HCEC 1CT (cell line): ENCODE measurements at regions not wholly inside any gene's neighbourhood (a gene's known extent, or its start where the extent isn't known, plus 50 kb on each side); places are given as distances from the start of the nearest gene placed in this dataset.
"Not testable (repeated sequence)": the region's sequence is repeated elsewhere in the genome, so short reads cannot be mapped to it uniquely, and the experiment has no call there.

ENCODE experiments used
- DNase-seq: peaks from one replicate; pipeline ENCODE4 v3.0.0-alpha.2; 2017

DNA sequence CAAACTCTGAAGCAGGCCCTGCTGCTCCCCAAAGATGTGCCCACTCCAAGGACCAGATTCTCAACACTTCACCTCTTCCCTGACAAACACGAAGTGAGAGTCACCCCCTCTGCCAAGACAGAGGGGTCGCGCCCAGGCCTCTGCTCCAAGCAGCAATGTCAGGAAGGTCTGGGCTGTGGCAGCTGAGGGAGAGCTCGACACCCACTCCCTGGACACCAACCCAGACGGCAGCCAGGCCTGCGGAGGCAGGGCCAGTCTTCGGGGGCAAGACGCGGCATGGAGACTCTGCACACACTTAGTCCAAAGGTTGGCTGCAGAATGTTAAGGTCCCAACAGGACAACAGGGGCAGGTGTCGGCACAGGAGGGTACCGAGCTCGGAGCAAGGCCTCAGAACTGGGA, 144.2 kb downstream of the DLL1 start:
- DNase-seq = no peak

DNA sequence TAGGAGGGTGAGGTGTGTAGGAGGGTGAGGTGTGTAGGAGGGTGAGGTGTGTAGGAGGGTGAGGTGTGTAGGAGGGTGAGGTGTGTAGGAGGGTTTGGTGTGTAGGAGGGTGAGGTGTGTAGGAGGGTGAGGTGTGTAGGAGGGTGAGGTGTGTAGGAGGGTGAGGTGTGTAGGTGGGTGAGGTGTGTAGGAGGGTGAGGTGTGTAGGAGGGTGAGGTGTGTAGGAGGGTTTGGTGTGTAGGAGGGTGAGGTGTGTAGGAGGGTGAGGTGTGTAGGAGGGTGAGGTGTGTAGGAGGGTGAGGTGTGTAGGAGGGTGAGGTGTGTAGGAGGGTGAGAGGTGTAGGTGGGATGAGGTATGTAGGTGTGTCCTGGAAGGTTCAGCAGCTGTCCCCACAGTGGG, 144.7 kb downstream of the DLL1 start:
- DNase-seq = not testable (repeated sequence)

DNA sequence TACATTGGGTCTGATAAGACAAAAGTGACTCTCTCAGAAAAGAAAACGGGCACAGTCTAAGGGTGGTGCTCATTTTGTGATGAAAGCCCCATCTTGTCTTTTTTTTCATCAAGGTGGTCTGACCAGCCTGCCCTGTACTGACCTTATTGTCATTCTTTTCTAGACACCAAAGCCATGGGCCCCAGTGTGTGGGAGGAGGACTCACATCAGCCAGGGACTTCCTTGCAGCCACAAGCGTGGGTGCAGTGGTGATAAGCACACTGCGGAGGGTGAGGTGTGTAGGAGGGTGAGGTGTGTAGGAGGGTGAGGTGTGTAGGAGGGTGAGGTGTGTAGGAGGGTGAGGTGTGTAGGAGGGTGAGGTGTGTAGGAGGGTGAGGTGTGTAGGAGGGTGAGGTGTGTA, 145.2 kb downstream of the DLL1 start:
- DNase-seq = not testable (repeated sequence)

DNA sequence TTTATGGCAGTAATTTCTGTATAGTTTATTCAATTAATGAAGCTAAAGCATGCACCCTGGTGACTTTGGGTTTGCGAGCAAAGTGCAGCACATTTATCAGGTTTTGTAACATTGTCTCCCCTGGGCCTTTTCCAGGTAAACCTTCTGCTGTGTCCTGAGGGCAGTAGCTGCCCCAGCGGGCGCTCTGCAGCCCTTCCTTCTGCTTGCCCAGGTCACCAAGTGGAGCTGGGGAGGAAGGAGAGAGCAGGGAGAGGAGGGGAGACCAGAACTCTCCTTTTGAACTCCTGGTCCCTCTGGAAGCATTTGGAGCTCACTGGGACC, 145.6 kb downstream of the DLL1 start:
- no peak for DNase-seq

DNA sequence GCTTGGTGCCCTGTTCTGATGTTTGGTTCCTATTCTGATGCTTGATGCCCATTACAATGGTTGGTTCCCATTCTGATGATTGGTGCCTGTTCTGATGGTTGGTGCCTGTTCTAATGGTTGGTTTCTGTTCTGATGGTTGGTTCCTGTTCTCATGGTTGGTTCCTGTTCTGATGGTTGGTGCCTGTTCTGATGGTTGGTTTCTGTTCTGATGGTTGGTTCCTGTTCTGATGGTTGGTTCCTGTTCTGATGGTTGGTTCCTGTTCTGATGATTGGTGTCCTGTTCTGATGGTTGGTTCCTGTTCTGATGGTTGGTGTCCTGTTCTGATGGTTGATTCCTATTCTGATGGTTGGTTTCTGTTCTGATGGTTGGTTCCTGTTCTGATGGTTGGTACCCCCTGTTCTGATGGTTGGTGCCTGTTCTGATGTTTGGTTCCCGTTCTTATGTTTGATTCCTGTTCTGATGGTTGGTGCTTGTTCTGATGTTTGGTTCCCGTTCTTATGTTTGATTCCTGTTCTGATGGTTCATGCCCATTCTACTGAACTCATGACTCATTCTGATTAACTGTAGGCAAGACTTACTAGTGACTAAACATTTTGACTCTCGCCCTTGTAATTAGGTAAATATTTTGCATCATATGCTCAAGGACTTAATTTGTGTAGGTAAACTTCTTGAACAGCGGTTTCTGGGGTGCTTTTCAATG, 146.2 kb downstream of the DLL1 start:
- DNase-seq = no peak

DNA sequence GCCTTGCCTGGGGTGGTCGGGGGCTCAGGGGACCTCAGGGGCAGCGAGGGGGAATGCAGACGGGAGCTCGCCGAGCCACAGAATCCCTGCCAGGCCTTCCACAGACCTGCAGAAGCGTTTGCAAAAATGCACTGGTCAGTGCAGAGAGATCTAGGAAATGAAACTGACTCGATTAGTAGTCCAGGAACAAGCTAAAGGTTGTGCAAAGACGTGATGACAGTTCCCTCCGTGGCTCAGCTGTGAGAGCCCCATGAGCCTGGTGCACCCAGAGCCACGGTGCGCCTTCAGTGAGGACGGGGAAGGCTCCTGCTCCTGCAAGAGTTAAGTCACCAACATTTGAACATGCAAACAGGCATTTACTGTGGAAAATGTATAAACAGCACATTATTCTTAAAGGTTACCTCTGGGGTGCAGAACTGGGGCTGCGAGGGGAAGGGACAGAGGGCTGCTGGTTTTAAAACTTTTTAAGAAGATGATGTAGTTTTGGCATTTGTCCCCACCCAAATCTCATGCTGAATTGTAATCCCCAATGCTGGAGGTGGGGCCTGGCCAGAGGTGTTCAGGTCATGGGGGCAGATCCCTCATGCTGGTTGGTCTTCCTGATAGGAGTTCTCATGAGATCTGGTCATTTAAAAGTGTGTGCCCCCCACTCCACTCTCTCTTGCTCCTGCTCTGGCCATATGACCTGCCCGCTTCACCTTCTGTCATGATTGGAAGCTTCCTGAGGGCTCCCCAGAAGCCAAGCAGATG, 147.3 kb downstream of the DLL1 start:
- no peak for DNase-seq

DNA sequence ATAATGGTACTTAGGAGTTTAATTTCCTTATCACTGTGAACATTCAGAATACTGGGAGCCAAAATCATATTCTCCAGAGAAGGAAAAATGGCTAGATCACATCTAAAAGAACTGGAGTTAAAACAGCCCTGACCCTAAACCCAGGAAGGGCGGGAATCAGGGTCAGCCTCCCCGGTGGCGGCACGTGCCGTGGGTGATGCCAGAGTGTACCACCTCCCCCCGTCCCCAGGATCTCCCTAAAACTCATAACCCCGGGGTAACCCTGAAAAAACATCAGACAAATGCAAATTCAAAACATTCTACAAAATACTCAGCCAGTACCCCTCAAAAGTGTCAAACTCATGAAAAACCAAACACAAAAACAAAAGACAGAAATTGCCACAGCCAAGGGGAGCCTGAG, 148.3 kb downstream of the DLL1 start:
- DNase-seq = no peak

DNA sequence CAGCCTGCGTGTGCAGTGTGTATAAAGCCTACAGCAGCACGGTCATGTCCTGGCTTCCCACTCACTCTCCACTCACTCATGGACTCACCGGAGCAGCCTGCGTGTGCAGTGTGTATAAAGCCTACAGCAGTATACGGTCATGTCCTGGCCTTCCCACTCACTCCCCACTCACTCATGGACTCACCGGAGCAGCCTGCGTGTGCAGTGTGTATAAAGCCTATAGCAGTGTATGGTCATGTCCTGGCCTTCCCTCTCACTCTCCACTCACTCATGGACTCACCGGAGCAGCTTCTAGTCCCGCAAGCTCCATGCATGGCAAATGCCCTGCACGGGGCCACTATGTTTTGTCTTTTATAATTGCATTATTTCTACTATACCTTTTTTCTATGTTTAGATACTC, 149.8 kb downstream of the DLL1 start:
- not testable (repeated sequence) for DNase-seq

DNA sequence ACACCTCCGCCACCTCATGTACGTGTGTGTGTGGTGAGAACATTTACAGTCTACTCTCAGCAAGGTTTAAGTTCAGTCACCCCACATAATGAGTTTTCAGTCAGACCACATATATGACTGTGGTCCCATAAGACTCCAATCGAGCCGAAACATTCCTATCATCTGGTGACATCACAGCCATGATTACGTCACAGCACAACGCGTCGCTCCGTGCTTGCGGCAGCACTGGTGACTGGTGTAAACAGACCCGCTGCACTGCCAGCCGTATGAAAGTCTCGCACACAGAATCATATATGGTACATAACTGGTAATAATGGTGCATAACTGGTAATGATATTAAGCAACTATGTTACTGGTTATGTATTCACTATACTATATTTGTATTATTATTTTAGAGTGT, 150.7 kb downstream of the DLL1 start:
- DNase-seq = no peak

DNA sequence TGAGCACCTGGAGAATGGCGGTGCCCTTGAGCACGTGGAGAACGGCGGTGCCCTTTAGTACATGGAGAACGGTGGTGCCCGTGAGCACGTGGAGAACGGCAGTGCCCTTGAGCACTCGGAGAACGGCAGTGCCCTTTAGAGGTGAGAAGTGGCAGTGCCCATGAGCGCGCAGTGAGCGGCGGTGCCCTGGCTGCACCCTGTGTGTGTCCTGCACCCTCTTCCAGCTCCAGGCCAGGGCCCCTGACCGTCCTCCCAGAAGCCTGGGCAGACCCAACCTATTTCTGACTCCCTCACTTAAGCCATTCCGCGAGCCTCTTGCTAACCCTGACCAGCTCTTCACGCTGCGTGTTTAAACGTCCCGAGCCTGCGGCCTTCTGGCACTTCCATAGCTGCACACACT, 151.3 kb downstream of the DLL1 start:
- DNase-seq = no peak

DNA sequence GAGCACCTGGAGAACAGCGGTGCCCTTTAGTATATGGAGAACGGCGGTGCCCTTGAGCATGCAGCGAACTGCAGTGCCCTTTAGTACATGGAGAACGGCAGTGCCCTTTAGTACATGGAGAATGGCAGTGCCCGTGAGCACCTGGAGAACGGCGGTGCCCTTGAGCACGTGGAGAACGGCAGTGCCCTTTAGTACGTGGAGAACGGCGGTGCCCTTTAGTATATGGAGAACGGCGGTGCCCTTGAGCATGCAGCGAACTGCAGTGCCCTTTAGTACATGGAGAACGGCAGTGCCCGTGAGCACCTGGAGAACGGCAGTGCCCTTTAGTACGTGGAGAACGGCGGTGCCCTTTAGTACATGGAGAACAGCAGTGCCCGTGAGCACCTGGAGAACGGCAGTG, 151.8 kb downstream of the DLL1 start:
- DNase-seq = not testable (repeated sequence)

DNA sequence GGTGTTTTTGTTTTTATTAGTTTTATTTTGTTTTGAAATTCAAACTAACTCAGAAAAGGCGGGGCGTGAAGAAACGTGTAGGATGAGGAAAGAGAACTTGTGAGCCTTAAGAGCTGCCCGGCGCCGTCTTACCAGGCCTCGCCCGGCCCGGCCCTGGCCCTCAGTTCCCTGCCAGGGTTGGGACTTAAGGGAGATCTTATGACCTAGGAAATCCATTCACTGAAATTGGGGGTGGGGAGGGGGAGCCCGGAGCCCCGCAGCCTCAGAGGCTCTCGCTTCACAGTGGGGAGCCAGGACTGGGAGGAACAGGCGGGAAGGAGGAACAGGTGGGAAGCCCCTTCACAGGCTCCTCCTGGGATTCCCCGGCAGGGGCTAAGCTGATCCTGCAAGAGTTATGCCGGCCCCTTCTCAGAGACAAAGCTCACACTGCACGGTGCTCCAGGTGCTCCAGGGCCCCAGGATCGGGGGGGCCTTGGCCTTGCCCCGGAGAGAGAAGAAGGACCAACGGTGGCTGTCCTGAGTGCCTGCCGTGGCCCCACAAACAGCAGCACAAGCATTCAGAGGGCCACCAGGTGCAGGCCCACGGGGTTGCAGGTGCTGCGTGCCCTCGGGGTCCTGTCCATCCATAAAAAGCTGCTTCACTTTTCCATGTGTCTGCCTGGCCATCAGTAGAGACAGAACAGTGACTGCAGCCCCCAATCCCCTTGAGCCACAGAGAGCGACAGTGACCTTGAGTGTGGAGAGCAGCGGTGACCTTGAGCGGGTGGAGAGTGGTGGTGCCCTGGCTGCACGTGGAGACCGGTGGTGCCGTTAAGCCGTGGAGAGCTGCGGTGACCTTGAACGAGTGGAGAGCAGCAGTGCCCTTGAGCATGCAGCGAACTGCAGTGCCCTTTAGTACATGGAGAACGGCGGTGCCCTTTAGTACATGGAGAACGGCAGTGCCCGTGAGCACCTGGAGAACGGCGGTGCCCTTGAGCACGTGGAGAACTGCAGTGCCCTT, 152.7 kb downstream of the DLL1 start:
- no peak for DNase-seq

DNA sequence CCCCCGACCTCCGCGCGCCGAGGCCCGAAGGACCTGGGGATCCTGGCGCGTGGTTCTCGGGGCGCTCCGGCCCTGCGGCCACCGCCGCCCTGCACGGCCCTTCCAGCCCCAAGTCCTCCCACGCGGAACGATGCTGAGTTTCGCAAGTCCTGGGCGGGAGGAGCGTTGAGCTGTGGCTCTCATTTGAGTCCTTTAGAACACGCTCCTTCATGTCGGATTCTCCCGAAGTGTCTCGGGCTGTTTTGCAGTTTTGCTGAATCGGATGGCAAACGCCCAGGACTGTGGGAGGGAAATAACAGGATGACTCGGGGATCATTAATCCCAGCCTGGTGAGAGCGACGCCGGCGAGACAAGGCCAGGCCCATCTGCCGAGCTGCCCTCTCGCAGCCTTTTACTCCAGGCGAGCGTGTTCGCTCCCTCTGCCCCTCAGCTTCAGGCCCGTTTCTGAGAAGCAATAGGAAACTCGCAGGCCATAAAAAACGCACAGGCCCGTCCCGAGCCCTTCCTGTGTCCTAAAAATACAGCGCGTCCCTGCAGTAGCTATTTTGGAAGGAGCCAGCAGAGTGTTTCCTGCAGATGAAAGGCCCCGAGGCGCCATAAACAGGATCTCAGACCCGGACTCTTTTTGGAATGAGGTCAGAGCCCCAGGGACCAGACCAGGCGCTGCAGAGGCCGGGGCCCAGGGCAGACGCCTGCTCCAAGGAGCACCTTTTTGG, 153.5 kb downstream of the DLL1 start:
- no peak for DNase-seq

DNA sequence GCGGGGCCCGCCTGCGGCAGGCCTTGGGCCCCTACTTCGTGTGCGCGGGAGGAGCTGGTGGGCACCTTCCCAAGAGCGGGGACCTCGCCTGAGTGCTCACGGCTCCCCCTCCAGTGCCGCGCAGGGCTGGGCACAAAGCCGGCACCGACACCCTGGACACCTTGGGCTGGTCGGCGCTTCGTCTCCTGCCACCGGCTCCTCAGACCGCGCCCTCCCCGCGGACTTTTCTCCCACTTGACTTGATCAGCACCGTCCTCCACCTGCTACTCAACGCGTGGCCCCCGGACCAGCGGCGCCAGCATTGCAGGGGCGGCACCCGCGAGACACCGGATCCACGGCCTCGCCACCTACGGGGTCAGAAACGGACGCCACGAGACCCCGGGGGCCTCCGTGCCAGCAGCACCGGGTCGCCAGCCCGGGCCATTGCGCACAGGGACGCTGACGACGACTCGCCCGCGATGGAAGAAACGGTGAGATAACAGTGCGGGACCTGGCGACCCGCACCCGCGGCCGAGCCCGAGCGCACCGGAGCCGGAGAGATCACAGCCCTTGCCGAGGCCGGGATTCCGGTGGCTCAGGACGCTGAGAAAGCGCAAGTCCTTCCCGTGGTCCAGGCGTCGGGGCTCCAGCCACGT, 154.2 kb downstream of the DLL1 start:
- DNase-seq = no peak

DNA sequence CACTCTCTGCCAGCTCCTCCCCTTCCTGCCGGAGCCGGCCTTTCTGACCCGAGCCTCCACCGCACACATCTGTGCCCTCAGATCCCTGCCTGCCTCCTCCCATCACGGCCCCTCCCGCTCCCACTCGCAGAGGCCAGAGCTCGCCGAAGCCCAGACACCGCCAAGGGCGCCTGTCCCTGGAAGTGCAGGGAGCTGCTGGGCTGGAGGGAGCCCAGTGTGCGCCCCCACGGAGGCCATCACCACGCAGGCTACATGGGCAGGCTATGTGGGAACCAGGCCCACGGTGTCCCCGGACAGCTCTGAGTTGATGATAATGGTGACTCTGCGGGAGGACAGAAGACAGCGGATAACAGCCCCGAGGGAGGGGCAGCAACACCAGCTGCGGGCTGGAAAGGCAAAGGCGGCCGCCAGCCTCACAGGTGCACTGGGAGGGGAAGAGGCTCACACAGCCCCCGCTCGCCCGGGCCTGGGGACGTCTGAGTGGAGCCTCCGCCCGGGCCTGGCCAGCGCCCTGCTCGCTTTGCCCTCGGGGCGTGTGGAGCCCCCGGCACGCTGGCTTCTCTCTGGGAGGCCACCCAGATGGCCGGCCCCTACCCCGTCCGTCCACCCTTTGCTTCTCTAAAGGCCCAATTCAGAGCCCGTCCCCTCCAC, 154.9 kb downstream of the DLL1 start:
- no peak for DNase-seq

DNA sequence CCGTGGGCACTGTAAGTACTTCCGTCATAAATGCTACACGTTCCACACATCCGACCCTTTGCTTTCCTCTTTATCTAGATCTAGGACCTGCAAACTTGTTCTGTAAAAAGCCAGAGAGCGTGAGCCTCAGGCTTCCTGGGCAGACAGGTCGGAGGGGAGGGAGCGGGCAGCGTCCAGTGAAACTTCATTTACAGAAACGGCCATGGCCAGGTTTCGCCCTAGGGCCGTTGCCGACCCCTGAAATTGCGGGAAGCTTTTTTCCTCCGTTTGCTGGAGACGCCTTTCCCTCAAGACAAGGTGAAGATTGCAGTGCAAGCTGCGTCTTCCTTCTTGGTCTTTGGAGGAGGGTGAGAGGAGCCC, 155.4 kb downstream of the DLL1 start:
- no peak for DNase-seq

DNA sequence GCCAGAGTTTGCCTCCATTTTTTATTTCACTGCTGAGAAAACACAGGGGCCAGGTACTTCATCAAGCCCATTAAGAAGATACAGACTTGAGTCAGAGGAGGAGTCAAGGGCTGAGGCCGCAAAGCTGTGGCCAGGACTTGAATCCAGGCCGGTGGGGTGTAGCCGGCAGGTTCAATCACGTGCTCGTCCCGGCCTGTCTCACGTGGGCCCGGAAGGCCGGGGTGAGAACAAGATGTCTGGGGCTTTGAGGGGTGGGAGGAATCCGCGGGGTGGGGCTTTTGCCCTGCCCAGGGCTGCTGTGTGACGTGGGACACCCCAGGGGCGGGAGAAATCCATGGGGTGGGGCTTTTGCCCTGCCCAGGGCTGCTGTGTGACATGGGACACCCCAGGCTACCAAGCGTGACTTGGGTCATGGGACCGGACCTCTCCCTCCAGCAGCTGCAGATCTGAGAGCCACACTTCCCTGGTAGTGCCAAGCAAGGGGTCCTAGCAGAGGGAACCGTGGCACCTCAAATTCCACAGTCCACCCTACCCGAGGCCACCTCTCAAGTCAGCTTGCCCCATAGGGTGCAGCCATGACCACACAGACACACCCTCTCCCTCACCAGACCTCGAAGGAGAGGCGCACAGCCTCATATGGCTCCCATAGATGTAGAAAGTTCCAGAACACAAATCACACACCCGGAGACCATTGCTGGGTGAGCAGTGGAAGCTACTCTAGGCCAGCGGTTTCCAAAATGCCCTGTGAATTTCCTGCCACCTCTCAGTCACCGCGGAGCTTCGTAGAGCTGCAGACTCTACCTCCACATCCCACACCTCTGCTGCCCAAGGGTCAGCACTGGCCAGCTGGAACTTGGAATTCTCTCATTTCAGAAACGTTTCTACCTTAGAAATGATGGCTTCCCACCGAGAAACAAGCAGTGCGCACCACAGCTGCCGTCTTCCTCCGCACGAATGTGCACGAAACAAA, 156.1 kb downstream of the DLL1 start:
- no peak for DNase-seq

DNA sequence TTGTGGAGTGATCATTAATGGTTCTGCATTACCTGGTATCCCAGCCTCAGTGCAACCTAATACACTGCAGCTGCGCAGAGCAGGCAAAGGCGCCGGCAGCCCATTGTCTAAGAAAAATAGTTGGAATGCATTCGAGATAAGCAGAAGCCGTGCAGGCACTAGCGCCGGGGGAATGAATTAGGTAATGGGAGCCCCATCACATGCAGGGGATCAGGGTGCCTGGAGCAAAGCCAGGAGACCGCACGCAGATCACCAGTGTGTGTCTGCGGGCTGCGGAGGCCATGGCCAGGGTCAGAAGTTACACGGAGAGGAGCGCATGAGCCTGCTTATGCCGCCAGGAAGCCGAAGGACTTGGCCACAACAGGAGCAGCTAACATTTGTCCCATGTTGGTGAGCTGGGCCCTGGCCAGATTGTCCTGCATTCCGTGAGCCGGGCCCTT, 156.8 kb downstream of the DLL1 start:
- DNase-seq = no peak

DNA sequence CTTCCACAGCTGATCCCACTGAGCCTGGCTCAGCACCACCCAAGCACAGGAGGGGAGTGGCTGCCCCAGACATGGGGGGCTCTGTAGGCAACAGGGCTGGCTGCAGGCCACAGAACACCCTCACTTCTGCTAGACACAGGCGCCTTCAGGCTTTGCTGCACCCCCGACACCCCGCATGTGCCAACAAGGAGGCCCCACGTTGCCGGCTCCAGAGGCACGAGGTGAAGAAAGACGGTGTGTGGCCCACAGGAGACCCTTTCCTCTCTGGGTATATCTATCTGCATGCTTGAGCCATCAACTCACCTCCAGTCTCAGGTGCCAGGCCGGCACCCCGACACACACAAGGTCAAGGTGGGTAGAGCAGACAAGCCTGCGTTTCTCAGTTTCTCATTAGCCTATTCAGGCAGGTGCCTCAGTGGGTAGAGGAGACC, 158.3 kb downstream of the DLL1 start:
- DNase-seq = no peak

DNA sequence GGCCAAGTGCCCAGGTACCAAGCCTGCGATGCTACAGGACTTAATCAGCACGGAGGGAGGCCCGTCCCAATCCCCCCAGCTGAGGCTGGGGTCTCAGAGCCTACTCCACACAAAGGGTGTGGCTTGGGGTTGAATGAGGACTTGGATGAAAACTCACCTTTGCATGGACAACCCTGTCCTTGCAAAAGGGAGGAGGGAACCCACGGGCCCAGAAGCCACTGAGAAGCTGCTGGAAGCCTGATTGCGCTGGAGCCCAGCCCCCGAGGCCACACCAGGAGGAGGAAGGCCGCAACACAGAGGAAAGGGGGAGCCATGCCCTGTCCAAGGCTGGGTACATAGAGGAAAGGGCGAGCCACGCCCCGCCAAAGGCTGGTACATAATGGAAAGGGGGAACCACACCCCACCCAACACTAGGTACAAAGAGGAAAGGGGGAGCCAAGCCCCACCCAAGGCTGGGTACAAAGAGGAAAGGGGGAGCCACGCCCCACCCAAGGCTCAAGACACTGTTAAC, 158.8 kb downstream of the DLL1 start:
- DNase-seq = no peak
